Mammary epithelial cell (primary cell): ENCODE measurements at regions not wholly inside any gene's neighbourhood (a gene's known extent, or its start where the extent isn't known, plus 50 kb on each side); places are given as distances from the start of the nearest gene placed in this dataset.

Source experiments
- CTCF ChIP-seq, 2 donors: IDR thresholded peaks in 1 of 2; conservative IDR thresholded peaks in 1 of 2; 2 replicates each; pipeline ENCODE4 v1.5.1; 2011 to 2012; ENCODE audit warnings: inconsistent platforms in 2 of 2, low read length in 2 of 2, mild to moderate bottlenecking in 2 of 2, control low read depth in 1 of 2, low read depth in 1 of 2; ENCODE audit not compliant: insufficient read depth in 1 of 2; ENCODE audit errors: extremely low read depth in 1 of 2
- EZH2 ChIP-seq: IDR thresholded peaks from 2 replicates; pipeline ENCODE4 v1.6.1; 2012; ENCODE audit warnings: low read length, inconsistent platforms, borderline replicate concordance

DNA sequence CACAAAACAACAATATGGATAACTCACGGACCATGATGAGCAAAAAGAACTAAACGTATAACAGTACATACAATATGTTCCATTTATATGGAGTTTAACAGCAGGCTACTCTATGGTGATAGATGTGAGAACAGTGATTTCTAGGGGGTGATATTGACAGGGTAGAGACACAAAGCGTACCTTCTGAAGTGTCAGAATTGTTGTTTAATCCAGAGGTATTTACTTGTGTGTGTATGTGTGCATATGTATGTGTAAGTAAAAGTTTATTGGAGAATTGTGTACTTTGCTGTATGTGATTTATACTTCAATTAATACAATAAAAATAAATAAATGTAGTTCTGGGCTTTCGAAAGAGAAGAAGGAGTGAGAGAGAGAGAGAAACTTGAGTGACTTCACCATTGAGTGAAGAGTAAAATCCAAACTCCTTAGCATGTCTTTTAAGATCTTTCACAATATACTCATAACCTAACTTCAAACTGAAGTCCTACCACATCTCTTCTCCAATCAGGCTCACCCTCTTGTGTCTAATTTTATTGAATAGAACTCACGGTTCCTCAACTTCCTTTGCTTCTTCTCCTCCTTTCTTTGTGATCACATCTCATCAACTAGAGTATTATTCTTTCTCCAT, 126.0 kb upstream of the KLF7 start:
- TF ChIP-seq CTCF (conservative IDR thresholded peaks at IDR 0.05 in 1 of 2, IDR thresholded peaks at IDR 0.05 in 1 of 2; ENCODE audit: extremely low read depth in 1 of 2, insufficient read depth in 1 of 2, low read depth in 1 of 2, low read length in 2 of 2), result no peak
- no peak for TF ChIP-seq EZH2
